WERI-Rb-1 (cell line): ENCODE measurements at regions not wholly inside any gene's neighbourhood (a gene's known extent, or its start where the extent isn't known, plus 50 kb on each side); places are given as distances from the start of the nearest gene placed in this dataset.

ENCODE experiments used
- DNase-seq: peaks from one replicate; pipeline ENCODE4 v3.0.0-alpha.2; 2020
- H3K27ac ChIP-seq: fragments of 250-450 bp; sonication (Bioruptor Pico); 2 replicates; pipeline ENCODE4 v1.5.1; 2020; ENCODE audit warnings: mild to moderate bottlenecking, moderate library complexity
- H3K27me3 ChIP-seq: fragments of 250-450 bp; sonication (Bioruptor Pico); 2 replicates; pipeline ENCODE4 v1.5.1; 2021; ENCODE audit warnings: mild to moderate bottlenecking, low read depth, moderate library complexity; ENCODE audit not compliant: insufficient read depth, severe bottlenecking
- H3K36me3 ChIP-seq: fragments of 250-450 bp; sonication (Bioruptor Pico); 2 replicates; pipeline ENCODE4 v1.5.1; 2020; ENCODE audit warnings: mild to moderate bottlenecking, moderate library complexity
- H3K4me3 ChIP-seq: 2 replicates; pipeline ENCODE4 v1.5.1; 2011; ENCODE audit warnings: low read depth, mild to moderate bottlenecking, control low read depth, low read length
- H3K9me3 ChIP-seq: fragments of 250-450 bp; sonication (Bioruptor Pico); 2 replicates; pipeline ENCODE4 v1.5.1; 2021; ENCODE audit warnings: mild to moderate bottlenecking, moderate library complexity; ENCODE audit not compliant: severe bottlenecking
- CTCF ChIP-seq: IDR thresholded peaks from 2 replicates; pipeline ENCODE4 v1.5.1; 2011; ENCODE audit warnings: low read depth, mild to moderate bottlenecking, control low read depth, inconsistent platforms, low read length

- Histone ChIP-seq H3K36me3 (no peaks in the 10 kb centered on the region), H3K4me3 (no peak overlapping the region), H3K27me3 (no peaks in the 10 kb centered on the region), H3K9me3 (no peaks in the 10 kb centered on the region), H3K27ac (no peak overlapping the region)
- TF ChIP-seq CTCF, result no peak
- DNase-seq, result no peak
These were observed 918.6 kb downstream of the KCNMA1 start for GRCh38 chr10:76719006-76719405.

DNA sequence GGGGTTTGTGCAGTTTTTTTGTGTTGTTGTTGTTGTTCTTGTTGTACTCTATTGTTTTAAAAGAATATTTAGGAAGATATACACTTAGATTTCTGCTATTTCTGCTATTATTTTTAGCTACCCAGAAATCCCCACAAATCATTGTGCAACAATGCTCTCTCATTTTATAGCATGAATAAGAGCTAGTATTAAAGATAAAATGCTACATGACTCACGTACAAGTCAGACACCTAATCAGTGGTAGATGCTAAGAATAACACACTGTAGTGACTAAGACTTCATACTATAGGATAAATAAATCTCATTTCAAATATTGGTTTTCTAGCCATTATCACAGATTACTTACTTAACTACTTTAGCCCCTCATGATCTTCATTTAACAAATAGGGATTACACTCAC, 920.5 kb downstream of the KCNMA1 start:
- no peak for DNase-seq
- Histone ChIP-seq H3K27ac (no peak overlapping the region), H3K36me3 (no peaks in the 10 kb centered on the region), H3K27me3 (no peaks in the 10 kb centered on the region), H3K4me3 (no peak overlapping the region), H3K9me3 (no peaks in the 10 kb centered on the region)
- TF ChIP-seq CTCF, result no peak

GRCh38 chr10:76711222-76711997, 926.2 kb downstream of the KCNMA1 start:
- H3K27me3 ChIP-seq, result no peaks in the 10 kb centered on the region
- TF ChIP-seq CTCF, result no peak
- H3K36me3 ChIP-seq, result no peaks in the 10 kb centered on the region
- peak; percentile 67 for DNase-seq
- H3K9me3 ChIP-seq, result no peaks in the 10 kb centered on the region
- H3K4me3 ChIP-seq, result no peak overlapping the region
- no peak overlapping the region for H3K27ac ChIP-seq

DNA sequence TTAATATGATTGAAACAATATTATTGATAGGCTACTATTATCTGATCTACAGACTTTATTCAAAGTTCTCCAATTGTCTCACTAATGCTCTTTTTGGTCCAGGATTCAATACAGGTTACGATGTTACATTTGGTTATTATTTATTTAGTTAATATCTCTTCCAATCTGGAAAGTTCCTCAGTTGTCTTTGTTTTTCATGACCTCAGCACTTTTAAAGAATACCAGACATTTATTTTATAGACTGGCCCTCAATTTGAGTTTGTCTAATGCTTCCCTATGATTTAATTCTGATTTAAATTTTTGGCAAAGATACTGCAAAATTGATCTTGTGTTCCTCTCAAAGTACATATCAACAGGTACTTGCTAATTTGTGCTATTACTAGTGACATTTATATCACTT, 937.4 kb downstream of the KCNMA1 start:
- no peak for TF ChIP-seq CTCF
- Histone ChIP-seq H3K27me3 (no peaks in the 10 kb centered on the region), H3K36me3 (no peaks in the 10 kb centered on the region), H3K4me3 (no peak overlapping the region), H3K27ac (no peak overlapping the region), H3K9me3 (no peaks in the 10 kb centered on the region)
- DNase-seq, result no peak

GRCh38 chr10:76697923-76698322, 939.7 kb downstream of the KCNMA1 start:
- no peak for DNase-seq
- no peaks in the 10 kb centered on the region for H3K27me3 ChIP-seq
- no peak overlapping the region for H3K27ac ChIP-seq
- TF ChIP-seq CTCF, result no peak
- H3K36me3 ChIP-seq, result no peaks in the 10 kb centered on the region
- H3K4me3 ChIP-seq, result no peak overlapping the region
- no peaks in the 10 kb centered on the region for H3K9me3 ChIP-seq

GRCh38 chr10:76695069-76695468, 942.5 kb downstream of the KCNMA1 start:
- Histone ChIP-seq H3K36me3 (no peaks in the 10 kb centered on the region), H3K4me3 (no peak overlapping the region), H3K9me3 (no peaks in the 10 kb centered on the region), H3K27ac (no peak overlapping the region), H3K27me3 (no peaks in the 10 kb centered on the region)
- no peak for DNase-seq
- TF ChIP-seq CTCF, result no peak
